H9 (cell line): ENCODE measurements at regions not wholly inside any gene's neighbourhood (a gene's known extent, or its start where the extent isn't known, plus 50 kb on each side); places are given as distances from the start of the nearest gene placed in this dataset.

Experiments used
- DNase-seq: peaks from one replicate; pipeline ENCODE4 v3.0.0-alpha.2; 2017
- H2AFZ ChIP-seq: one replicate; pipeline ENCODE4 v1.6.1; 2013; ENCODE audit warnings: mild to moderate bottlenecking, low read length, control low read depth, moderate library complexity
- H2AK5ac ChIP-seq: 2 replicates; pipeline ENCODE4 v1.6.1; 2013; ENCODE audit warnings: low read length, control low read depth, mixed read lengths; ENCODE audit not compliant: insufficient read length
- H2BK120ac ChIP-seq: one replicate; pipeline ENCODE4 v1.6.1; 2013; ENCODE audit warnings: low read depth, mild to moderate bottlenecking, low read length, control low read depth, inconsistent platforms; ENCODE audit not compliant: poor library complexity, severe bottlenecking
- H2BK12ac ChIP-seq: 2 replicates; pipeline ENCODE4 v1.6.1; 2013; ENCODE audit warnings: low read length, control low read depth, mixed read lengths, low read depth; ENCODE audit not compliant: insufficient read length
- H2BK15ac ChIP-seq: 2 replicates; pipeline ENCODE4 v1.6.1; 2013; ENCODE audit warnings: low read depth, low read length, control low read depth
- H2BK20ac ChIP-seq: one replicate; pipeline ENCODE4 v1.6.1; 2013; ENCODE audit warnings: low read depth, mild to moderate bottlenecking, low read length, control low read depth, inconsistent platforms; ENCODE audit not compliant: poor library complexity, severe bottlenecking
- H2BK5ac ChIP-seq: 2 replicates; pipeline ENCODE4 v1.6.1; 2013; ENCODE audit warnings: low read length, control low read depth, mixed read lengths; ENCODE audit not compliant: insufficient read length
- H3K14ac ChIP-seq: 2 replicates; pipeline ENCODE4 v1.6.1; 2013; ENCODE audit warnings: low read length, control low read depth; ENCODE audit not compliant: insufficient read depth
- H3K18ac ChIP-seq: 2 replicates; pipeline ENCODE4 v1.6.1; 2013; ENCODE audit warnings: low read depth, mild to moderate bottlenecking, mixed read lengths, low read length, control low read depth; ENCODE audit not compliant: insufficient read length
- H3K23ac ChIP-seq: 2 replicates; pipeline ENCODE4 v1.6.1; 2013; ENCODE audit warnings: low read length, control low read depth, mixed read lengths, low read depth; ENCODE audit not compliant: insufficient read length
- H3K23me2 ChIP-seq: 2 replicates; pipeline ENCODE4 v1.6.1; 2013; ENCODE audit warnings: low read depth, mild to moderate bottlenecking, mixed read lengths, low read length, control low read depth; ENCODE audit not compliant: insufficient read length, poor library complexity, severe bottlenecking
- H3K27ac ChIP-seq: 2 replicates; pipeline ENCODE4 v1.5.1; 2013; ENCODE audit warnings: low read length, control low read depth, mixed read lengths, low read depth; ENCODE audit not compliant: insufficient read length
- H3K27me3 ChIP-seq: 2 replicates; pipeline ENCODE4 v1.6.1; 2013; ENCODE audit warnings: low read length, control low read depth, inconsistent platforms; ENCODE audit not compliant: insufficient read depth
- H3K4ac ChIP-seq: 2 replicates; pipeline ENCODE4 v1.6.1; 2013; ENCODE audit warnings: low read depth, mild to moderate bottlenecking, control low read depth, inconsistent platforms, low read length, moderate library complexity
- H3K4me1 ChIP-seq: 2 replicates; pipeline ENCODE4 v1.6.1; 2013; ENCODE audit warnings: low read length, control low read depth, inconsistent platforms; ENCODE audit not compliant: insufficient read depth
- H3K4me2 ChIP-seq: 2 replicates; pipeline ENCODE4 v1.6.1; 2013; ENCODE audit warnings: low read length, control low read depth, mixed read lengths; ENCODE audit not compliant: insufficient read length, insufficient read depth
- H3K56ac ChIP-seq: 2 replicates; pipeline ENCODE4 v1.6.1; 2013; ENCODE audit warnings: low read depth, mild to moderate bottlenecking, mixed read lengths, low read length, control low read depth; ENCODE audit not compliant: insufficient read length
- H3K79me1 ChIP-seq: 2 replicates; pipeline ENCODE4 v1.6.1; 2013; ENCODE audit warnings: low read depth, mild to moderate bottlenecking, moderate library complexity, low read length, control low read depth, inconsistent platforms; ENCODE audit not compliant: insufficient read depth, poor library complexity, severe bottlenecking
- H3K79me2 ChIP-seq: 2 replicates; pipeline ENCODE4 v1.6.1; 2013; ENCODE audit warnings: low read length, control low read depth, inconsistent platforms; ENCODE audit not compliant: insufficient read depth
- H3K9ac ChIP-seq: 2 replicates; pipeline ENCODE4 v1.6.1; 2013; ENCODE audit warnings: low read length, control low read depth, mixed read lengths; ENCODE audit not compliant: insufficient read length; ENCODE audit errors: extremely low read depth
- H3K9me3 ChIP-seq: one replicate; pipeline ENCODE4 v1.6.1; 2013; ENCODE audit warnings: low read depth, low read length, inconsistent platforms; ENCODE audit not compliant: control insufficient read depth
- H3T11ph ChIP-seq: one replicate; pipeline ENCODE4 v1.6.1; 2013; ENCODE audit warnings: mild to moderate bottlenecking, low read length, control low read depth, inconsistent platforms
- H4K20me1 ChIP-seq: one replicate; pipeline ENCODE4 v1.6.1; 2013; ENCODE audit not compliant: control insufficient read depth, insufficient read length, insufficient read depth
- H4K5ac ChIP-seq: 2 replicates; pipeline ENCODE4 v1.6.1; 2013; ENCODE audit warnings: low read depth, mild to moderate bottlenecking, mixed read lengths, low read length, control low read depth; ENCODE audit not compliant: insufficient read length
- H4K8ac ChIP-seq: replicated peaks from 2 replicates; pipeline ENCODE4 v1.6.1; 2013; ENCODE audit warnings: low read length, control low read depth, mixed read lengths, low read depth; ENCODE audit not compliant: insufficient read length
- H4K91ac ChIP-seq: 2 replicates; pipeline ENCODE4 v1.6.1; 2013; ENCODE audit warnings: low read depth, mild to moderate bottlenecking, moderate library complexity, mixed read lengths, low read length, control low read depth; ENCODE audit not compliant: insufficient read length
- H3K27ac Mint-ChIP-seq, 3 experiments: 2 replicates in 2 of 3; 3 replicates in 1 of 3; pipeline ENCODE4 v1.8.0; 2020 to 2021; ENCODE audit warnings: mixed read lengths in 3 of 3, mild to moderate bottlenecking in 1 of 3, moderate library complexity in 1 of 3
- H3K27me3 Mint-ChIP-seq: 2 replicates; pipeline ENCODE4 v1.8.0; 2021; ENCODE audit warnings: low read depth, mild to moderate bottlenecking, moderate library complexity, mixed read lengths
- H3K36me3 Mint-ChIP-seq, 3 experiments: 2 replicates in 2 of 3; 3 replicates in 1 of 3; pipeline ENCODE4 v1.8.0; 2020 to 2021; ENCODE audit warnings: low read depth in 3 of 3, mixed read lengths in 3 of 3; ENCODE audit not compliant: insufficient read depth in 1 of 3
- H3K4me1 Mint-ChIP-seq, 2 experiments: 2 replicates each; pipeline ENCODE4 v1.8.0; 2020; ENCODE audit warnings: mixed read lengths in 2 of 2
- H3K4me3 Mint-ChIP-seq, 2 experiments: 2 replicates in 1 of 2; 3 replicates in 1 of 2; pipeline ENCODE4 v1.8.0; 2020 to 2021; ENCODE audit warnings: mild to moderate bottlenecking in 2 of 2, mixed read lengths in 2 of 2, moderate library complexity in 1 of 2
- H3K9me3 Mint-ChIP-seq, 2 experiments: 2 replicates in 1 of 2; 3 replicates in 1 of 2; pipeline ENCODE4 v1.8.0; 2020; ENCODE audit warnings: mild to moderate bottlenecking in 2 of 2, mixed read lengths in 2 of 2, moderate library complexity in 1 of 2
- WGBS: extraction: QIAGEN DNeasy Blood & Tissue Kit; methylation state at CpG from one replicate; pipeline ENCODE4 v1.1.7; 2013; ENCODE audit warnings: missing lambda C conversion rate, low lambda C conversion rate, mixed read lengths; ENCODE audit not compliant: insufficient read length; ENCODE audit errors: extremely low coverage; 5-methylcytosine and 5-hydroxymethylcytosine counted together
- TF ChIP-seq, protein P1 (sequence below): fragments of 200-600 bp; sonication (generic); conservative IDR thresholded peaks from 3 replicates; pipeline ENCODE4 v1.8.0; 2021; ENCODE audit warnings: antibody characterized with exemption, mild to moderate bottlenecking

DNA sequence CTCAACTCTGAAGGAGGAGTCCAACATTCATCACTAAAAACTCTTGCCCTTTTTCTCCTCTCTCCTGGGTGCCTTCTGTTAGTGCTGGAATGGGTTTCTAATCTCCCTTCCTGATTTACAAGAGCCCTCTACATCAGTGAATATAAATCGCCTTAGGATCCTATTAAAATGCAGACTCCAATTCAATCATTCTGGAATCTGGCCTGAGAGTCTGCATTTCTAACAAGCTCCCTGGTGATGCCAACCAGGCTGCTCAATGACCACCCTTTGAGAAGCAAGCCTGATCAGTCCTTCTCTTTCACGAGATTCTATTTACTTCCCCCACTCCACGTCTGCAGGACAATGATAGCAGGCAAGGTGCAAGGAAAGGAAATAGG, 72.8 kb upstream of the E2F3 start:
- no peak overlapping the region for H3K18ac ChIP-seq
- peaks cover 6% of the 10 kb centered on the region; the same call in 1 of the 2 replicates for H3K4me1 ChIP-seq
- no peaks in the 10 kb centered on the region for H3K23me2 ChIP-seq
- no peak overlapping the region for H3K4me2 ChIP-seq
- no peak for DNase-seq
- no CpG with 5 or more reads among the region's 3 CpGs for WGBS
- no peak overlapping the region for H4K5ac ChIP-seq
- H2BK120ac ChIP-seq, result no peak overlapping the region
- H3K14ac ChIP-seq, result no peak overlapping the region
- H2BK20ac ChIP-seq, result no peak overlapping the region
- Mint-ChIP-seq H3K36me3 (no peaks in the 10 kb centered on the region), H3K27me3 (no peaks in the 10 kb centered on the region), H3K4me3 (no peak overlapping the region), H3K9me3 (no peaks in the 10 kb centered on the region), H3K4me1 (peaks cover 9 to 10% of the 10 kb centered on the region in 2 experiments), H3K27ac (peak overlapping the region in 1 of 3 experiments; percentile 2; a peak in 1 of 7 replicates)
- H3K4ac ChIP-seq, result no peak overlapping the region
- no peaks in the 10 kb centered on the region for H3K27me3 ChIP-seq
- H2BK15ac ChIP-seq, result no peak overlapping the region
- H2AFZ ChIP-seq, result no peak overlapping the region
- TF ChIP-seq, protein P1, sequence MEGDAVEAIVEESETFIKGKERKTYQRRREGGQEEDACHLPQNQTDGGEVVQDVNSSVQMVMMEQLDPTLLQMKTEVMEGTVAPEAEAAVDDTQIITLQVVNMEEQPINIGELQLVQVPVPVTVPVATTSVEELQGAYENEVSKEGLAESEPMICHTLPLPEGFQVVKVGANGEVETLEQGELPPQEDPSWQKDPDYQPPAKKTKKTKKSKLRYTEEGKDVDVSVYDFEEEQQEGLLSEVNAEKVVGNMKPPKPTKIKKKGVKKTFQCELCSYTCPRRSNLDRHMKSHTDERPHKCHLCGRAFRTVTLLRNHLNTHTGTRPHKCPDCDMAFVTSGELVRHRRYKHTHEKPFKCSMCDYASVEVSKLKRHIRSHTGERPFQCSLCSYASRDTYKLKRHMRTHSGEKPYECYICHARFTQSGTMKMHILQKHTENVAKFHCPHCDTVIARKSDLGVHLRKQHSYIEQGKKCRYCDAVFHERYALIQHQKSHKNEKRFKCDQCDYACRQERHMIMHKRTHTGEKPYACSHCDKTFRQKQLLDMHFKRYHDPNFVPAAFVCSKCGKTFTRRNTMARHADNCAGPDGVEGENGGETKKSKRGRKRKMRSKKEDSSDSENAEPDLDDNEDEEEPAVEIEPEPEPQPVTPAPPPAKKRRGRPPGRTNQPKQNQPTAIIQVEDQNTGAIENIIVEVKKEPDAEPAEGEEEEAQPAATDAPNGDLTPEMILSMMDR, result no peak
- H4K8ac ChIP-seq, result no peak overlapping the region
- H4K91ac ChIP-seq, result no peak overlapping the region
- no peak overlapping the region for H3T11ph ChIP-seq
- H2BK5ac ChIP-seq, result no peak overlapping the region
- no peaks in the 10 kb centered on the region for H3K79me1 ChIP-seq
- no peak overlapping the region for H3K9ac ChIP-seq
- no peak overlapping the region for H2BK12ac ChIP-seq
- H4K20me1 ChIP-seq, result no peaks in the 10 kb centered on the region
- H2AK5ac ChIP-seq, result no peak overlapping the region
- no peak overlapping the region for H3K27ac ChIP-seq
- H3K9me3 ChIP-seq, result no peaks in the 10 kb centered on the region
- H3K23ac ChIP-seq, result no peak overlapping the region
- H3K56ac ChIP-seq, result no peak overlapping the region
- H3K79me2 ChIP-seq, result no peaks in the 10 kb centered on the region
